ENCODE measurements at regions not wholly inside any gene's neighbourhood (a gene's known extent, or its start where the extent isn't known, plus 50 kb on each side); places are given as distances from the start of the nearest gene placed in this dataset.

DNA sequence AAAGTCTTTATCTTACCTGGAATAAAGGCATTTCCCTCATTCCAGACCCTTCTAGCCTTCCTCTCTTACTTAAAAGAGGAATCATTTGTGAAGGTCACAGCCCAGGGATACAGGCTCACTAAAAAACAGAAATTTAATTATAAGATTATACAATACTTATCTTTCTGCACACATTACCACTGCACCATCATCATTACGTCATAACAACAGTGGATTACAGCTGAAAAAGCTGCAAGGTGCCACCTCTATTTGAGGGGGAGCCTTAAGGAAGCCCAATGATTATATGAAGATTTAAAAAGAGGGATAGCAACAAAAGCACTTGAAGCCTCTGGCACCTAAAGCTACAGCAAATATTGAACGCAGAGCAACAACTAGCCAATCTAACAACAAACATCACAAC is 452.9 kb upstream of the EYS start:
- TF ChIP-seq, protein P1, sequence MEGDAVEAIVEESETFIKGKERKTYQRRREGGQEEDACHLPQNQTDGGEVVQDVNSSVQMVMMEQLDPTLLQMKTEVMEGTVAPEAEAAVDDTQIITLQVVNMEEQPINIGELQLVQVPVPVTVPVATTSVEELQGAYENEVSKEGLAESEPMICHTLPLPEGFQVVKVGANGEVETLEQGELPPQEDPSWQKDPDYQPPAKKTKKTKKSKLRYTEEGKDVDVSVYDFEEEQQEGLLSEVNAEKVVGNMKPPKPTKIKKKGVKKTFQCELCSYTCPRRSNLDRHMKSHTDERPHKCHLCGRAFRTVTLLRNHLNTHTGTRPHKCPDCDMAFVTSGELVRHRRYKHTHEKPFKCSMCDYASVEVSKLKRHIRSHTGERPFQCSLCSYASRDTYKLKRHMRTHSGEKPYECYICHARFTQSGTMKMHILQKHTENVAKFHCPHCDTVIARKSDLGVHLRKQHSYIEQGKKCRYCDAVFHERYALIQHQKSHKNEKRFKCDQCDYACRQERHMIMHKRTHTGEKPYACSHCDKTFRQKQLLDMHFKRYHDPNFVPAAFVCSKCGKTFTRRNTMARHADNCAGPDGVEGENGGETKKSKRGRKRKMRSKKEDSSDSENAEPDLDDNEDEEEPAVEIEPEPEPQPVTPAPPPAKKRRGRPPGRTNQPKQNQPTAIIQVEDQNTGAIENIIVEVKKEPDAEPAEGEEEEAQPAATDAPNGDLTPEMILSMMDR (IDR thresholded peaks at IDR 0.05; ENCODE audit: borderline replicate concordance, insufficient read depth, low read depth, low read length): no peak
- no peak overlapping the region for H3K4me3 ChIP-seq (ENCODE audit: low read depth, low read length)

DNA sequence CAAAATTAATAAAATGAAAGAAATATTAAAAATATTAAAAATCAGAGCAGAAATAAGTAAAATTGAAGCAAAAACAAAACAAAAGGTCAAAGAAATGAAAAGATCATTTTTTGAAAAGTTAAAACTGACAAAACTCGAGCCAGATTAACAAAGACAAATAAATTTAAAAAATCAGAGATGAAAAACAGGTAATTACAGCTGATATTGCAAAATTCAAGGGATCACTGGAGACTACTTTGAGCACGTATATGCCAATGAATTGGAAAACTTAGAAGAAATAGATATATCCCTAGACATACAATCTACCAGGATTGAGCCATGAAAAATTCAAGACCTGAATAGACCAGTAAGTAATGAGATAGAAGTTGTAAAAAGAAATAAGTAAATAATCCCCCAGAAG is 446.2 kb upstream of the EYS start:
- TF ChIP-seq, protein P1 (IDR thresholded peaks at IDR 0.05; ENCODE audit: borderline replicate concordance, insufficient read depth, low read depth, low read length): no peak
- no peak overlapping the region for H3K4me3 ChIP-seq (ENCODE audit: low read depth, low read length)

DNA sequence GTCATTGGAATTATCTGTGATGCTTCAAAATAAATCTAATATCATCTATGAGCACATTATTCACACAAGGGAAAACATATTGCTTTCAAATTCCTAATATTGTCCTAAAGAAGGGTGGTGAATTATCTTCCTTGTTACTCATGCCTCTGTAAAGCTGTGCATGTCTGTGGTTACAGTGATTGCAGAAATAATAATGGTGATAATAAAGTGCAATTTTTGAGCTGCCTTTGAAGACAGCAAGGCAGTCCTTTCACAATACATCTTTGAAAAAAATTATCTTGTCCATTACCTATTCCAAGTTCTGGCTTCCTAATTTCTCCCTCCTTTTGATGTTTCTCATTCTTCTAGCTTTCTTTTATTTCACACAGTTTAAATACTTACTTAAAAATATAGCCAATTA is 442.1 kb upstream of the EYS start:
- no peak overlapping the region for H3K4me3 ChIP-seq (ENCODE audit: low read depth, low read length)
- TF ChIP-seq, protein P1 (IDR thresholded peaks at IDR 0.05; ENCODE audit: borderline replicate concordance, insufficient read depth, low read depth, low read length): no peak

DNA sequence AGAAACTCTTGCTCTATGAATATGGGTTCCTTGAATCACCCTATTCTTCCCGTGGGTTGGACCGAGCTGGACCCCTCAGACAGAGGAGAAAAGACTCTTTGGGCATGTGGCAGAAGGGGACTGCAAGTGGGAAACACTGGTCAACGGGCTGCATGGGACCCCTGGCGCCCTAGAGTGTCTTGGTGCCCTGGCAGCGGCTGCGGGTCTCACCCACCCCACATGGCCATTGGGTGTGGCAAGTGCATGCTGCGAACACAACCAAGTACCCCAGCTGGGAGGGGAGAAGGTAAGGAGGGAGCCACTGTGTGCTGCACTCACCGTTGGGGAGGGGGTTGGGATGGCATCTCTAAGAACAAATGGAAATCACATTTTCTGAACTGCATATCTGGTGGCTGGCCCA is 438.8 kb upstream of the EYS start:
- TF ChIP-seq, protein P1 (IDR thresholded peaks at IDR 0.05; ENCODE audit: borderline replicate concordance, insufficient read depth, low read depth, low read length): no peak
- H3K4me3 ChIP-seq (ENCODE audit: low read depth, low read length): no peak overlapping the region

DNA sequence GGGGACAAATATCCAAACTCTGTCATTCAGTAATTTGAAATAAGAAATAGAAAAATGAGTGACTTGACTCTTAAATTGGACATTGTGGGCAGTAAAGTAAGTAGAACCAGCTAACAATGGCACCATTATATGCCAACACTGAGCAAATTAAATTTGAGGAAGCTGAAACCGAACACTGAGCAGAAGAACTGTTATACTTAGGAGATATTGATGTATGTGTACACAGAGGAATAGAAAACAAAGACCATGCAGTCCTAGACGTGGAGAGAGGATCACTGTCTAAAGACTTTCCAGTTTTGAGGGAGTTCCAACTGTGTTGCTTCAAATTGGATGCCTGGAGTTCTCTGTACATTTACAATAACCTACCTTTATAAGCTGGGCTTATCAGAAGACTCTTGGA is 427.0 kb upstream of the EYS start:
- no peak overlapping the region for H3K4me3 ChIP-seq (ENCODE audit: low read depth, low read length)
- TF ChIP-seq, protein P1 (IDR thresholded peaks at IDR 0.05; ENCODE audit: borderline replicate concordance, insufficient read depth, low read depth, low read length): no peak

DNA sequence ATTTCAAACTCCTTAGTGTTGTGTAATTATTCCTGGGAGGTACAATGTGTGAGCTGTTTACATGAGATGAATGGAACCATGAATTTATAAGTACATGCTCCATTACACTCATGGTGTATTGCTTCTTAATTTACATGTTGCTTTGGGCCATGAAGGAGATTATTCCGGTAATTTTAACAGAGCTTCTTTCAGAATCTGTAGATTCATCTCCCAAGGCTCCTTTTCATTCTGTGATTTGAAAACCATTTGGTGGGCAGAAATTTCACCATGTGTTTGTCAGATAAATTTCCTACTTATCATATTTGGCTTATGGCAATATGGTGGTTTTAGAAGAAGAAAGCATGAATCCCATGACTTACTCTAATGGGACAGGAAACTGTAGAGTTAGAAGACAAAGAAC is 421.6 kb upstream of the EYS start:
- TF ChIP-seq, protein P1 (IDR thresholded peaks at IDR 0.05; ENCODE audit: borderline replicate concordance, insufficient read depth, low read depth, low read length): no peak
- no peak overlapping the region for H3K4me3 ChIP-seq (ENCODE audit: low read depth, low read length)

DNA sequence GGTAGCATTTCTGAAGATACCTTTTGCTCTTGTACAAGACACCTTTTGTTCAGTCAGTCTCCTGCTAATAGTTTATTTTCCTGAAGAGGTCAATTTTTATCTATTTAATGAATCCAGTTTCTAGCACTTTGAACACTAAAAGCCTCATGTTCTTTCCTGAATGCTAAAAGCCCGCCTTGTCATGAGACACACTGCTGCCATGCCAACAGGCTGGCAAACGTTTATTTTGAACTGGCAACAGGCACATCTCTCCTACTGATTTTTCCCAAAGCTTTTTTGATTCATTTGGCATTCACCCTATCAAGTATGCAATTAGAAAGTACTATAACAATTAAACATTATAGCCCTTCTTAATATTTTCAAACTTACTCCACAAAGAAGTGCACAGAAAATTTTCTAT is 421.2 kb upstream of the EYS start:
- TF ChIP-seq, protein P1 (IDR thresholded peaks at IDR 0.05; ENCODE audit: borderline replicate concordance, insufficient read depth, low read depth, low read length): no peak
- no peak overlapping the region for H3K4me3 ChIP-seq (ENCODE audit: low read depth, low read length)

Measured in GM12875 (cell line).